ENCODE measurements at regions not wholly inside any gene's neighbourhood (a gene's known extent, or its start where the extent isn't known, plus 50 kb on each side); places are given as distances from the start of the nearest gene placed in this dataset.

DNA sequence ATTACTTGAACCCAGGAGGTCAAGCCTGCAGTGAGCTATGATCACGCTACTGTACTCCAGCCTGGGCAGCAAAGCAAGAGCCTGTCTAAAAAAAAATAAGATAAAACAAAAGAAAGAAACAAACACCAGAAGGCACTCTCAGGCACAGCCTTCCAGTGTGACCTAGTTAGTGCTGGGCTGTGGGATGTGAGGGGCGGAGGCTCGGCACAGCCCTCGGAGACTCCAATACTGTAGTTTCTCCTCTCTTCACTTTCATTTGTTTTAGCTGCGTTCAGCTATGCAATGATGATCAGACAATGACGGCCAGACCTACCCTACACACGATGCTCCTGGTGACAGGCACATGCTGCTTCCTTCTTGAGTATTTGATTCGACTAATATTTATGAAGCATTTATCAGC, 127.7 kb downstream of the SOCS6 start:
- Mint-ChIP-seq H3K27me3 (peaks cover 3% of the 10 kb centered on the region), H3K9me3 (no peaks in the 10 kb centered on the region), H3K4me3 (no peak overlapping the region), H3K36me3 (no peaks in the 10 kb centered on the region), H3K27ac (no peak overlapping the region), H3K4me1 (ENCODE audit: unreplicated experiment) (peaks cover 18% of the 10 kb centered on the region)
- TF ChIP-seq CTCF (conservative IDR thresholded peaks at IDR 0.05), result no peak
- no peak for DNase-seq (ENCODE audit: extremely low spot score, unreplicated experiment)

DNA sequence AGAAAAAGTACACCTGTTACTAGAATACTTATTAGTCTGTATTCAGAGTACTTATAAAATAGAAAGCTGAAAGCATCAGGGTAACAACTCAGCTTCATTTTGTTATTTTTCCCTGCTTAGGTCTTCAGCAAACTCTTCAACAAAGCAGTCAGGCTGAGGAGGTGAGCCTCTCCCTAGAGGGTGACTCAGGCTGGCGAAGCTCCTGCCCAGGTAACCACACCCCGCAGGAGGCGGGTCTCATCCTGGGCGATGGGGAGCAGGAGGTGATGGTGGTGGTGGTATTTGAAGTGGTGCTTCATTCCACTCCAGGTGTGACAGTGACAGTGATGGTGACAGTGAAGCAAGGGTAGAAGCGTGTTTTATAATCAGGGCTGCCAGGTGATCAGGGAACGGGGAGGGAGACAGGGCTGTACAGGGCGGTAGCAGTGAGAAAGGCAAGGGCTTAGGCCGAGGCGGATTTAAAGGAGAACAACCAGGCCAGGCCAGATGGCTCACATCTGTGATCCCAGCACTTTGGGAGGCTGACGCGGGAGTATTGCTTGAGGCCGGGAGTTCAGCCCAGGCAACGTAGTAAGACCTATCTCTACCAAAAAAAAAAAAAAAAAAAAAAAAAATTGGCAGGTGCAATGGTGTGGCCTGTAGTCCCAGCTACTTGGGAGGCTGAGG, 127.1 kb downstream of the SOCS6 start:
- Mint-ChIP-seq H3K9me3 (no peaks in the 10 kb centered on the region), H3K27me3 (peaks cover 3% of the 10 kb centered on the region), H3K36me3 (no peaks in the 10 kb centered on the region), H3K4me3 (no peak overlapping the region), H3K4me1 (ENCODE audit: unreplicated experiment) (peaks cover 16% of the 10 kb centered on the region), H3K27ac (no peak overlapping the region)
- no peak for DNase-seq (ENCODE audit: extremely low spot score, unreplicated experiment)
- TF ChIP-seq CTCF (conservative IDR thresholded peaks at IDR 0.05), result no peak

GRCh38 chr18:70414315-70414900, 125.6 kb downstream of the SOCS6 start:
- no peaks in the 10 kb centered on the region for H3K36me3 Mint-ChIP-seq
- no peak for TF ChIP-seq CTCF (conservative IDR thresholded peaks at IDR 0.05)
- no peak for DNase-seq (ENCODE audit: extremely low spot score, unreplicated experiment)
- no peaks in the 10 kb centered on the region for H3K27me3 Mint-ChIP-seq
- peaks cover 11% of the 10 kb centered on the region for H3K4me1 Mint-ChIP-seq (ENCODE audit: unreplicated experiment)
- H3K9me3 Mint-ChIP-seq, result no peaks in the 10 kb centered on the region
- H3K4me3 Mint-ChIP-seq, result no peak overlapping the region
- no peak overlapping the region for H3K27ac Mint-ChIP-seq

- Mint-ChIP-seq H3K36me3 (no peaks in the 10 kb centered on the region), H3K4me3 (no peak overlapping the region), H3K4me1 (ENCODE audit: unreplicated experiment) (peaks cover 4% of the 10 kb centered on the region), H3K27me3 (no peaks in the 10 kb centered on the region), H3K27ac (no peak overlapping the region), H3K9me3 (no peaks in the 10 kb centered on the region)
- DNase-seq (ENCODE audit: extremely low spot score, unreplicated experiment), result no peak
- TF ChIP-seq CTCF (conservative IDR thresholded peaks at IDR 0.05), result no peak
Observed at GRCh38 chr18:70413455-70413854, 124.6 kb downstream of the SOCS6 start.

GRCh38 chr18:70411876-70412435, 123.1 kb downstream of the SOCS6 start:
- TF ChIP-seq CTCF (conservative IDR thresholded peaks at IDR 0.05), result no peak
- no peak overlapping the region for H3K27ac Mint-ChIP-seq
- no peaks in the 10 kb centered on the region for H3K27me3 Mint-ChIP-seq
- H3K4me1 Mint-ChIP-seq (ENCODE audit: unreplicated experiment), result peaks cover 4% of the 10 kb centered on the region
- no peaks in the 10 kb centered on the region for H3K9me3 Mint-ChIP-seq
- H3K36me3 Mint-ChIP-seq, result no peaks in the 10 kb centered on the region
- no peak for DNase-seq (ENCODE audit: extremely low spot score, unreplicated experiment)
- H3K4me3 Mint-ChIP-seq, result no peak overlapping the region

Measured in type B pancreatic cell (in vitro differentiated cells).